ENCODE measurements at regions not wholly inside any gene's neighbourhood (a gene's known extent, or its start where the extent isn't known, plus 50 kb on each side); places are given as distances from the start of the nearest gene placed in this dataset.

GRCh38 chr1:238639861-238640260 lies 746.5 kb upstream of the CHRM3 start:
- Histone ChIP-seq H3K9ac (ENCODE audit: low read depth in 1 of 2, low read length in 2 of 2) (no peak overlapping the region), H3K9me3 (ENCODE audit: control insufficient read depth in 4 of 4, low read length in 3 of 4) (no peaks in the 10 kb centered on the region), H3K4me1 (ENCODE audit: control insufficient read depth in 4 of 4, insufficient read depth in 4 of 4, low read length in 3 of 4) (no peaks in the 10 kb centered on the region), H3K36me3 (ENCODE audit: control insufficient read depth in 4 of 4, insufficient read depth in 3 of 4, low read depth in 1 of 4, low read length in 3 of 4) (no peaks in the 10 kb centered on the region), H3K27me3 (ENCODE audit: control insufficient read depth in 4 of 4, insufficient read depth in 4 of 4, low read length in 3 of 4) (no peaks in the 10 kb centered on the region), H3K27ac (ENCODE audit: low read depth in 1 of 2, low read length in 2 of 2) (no peak overlapping the region), H3K4me3 (ENCODE audit: low read depth in 1 of 3, low read length in 3 of 3) (no peak overlapping the region)
- DNase-seq (ENCODE audit: low spot score) = no peak
- TF ChIP-seq HNF4A (conservative IDR thresholded peaks at IDR 0.05) = no peak
- TF ChIP-seq CTCF (IDR thresholded peaks at IDR 0.05; ENCODE audit: low read depth, low read length, missing input control) = no peak
- TF ChIP-seq RAD21 (IDR thresholded peaks at IDR 0.05) = no peak
- no peak for TF ChIP-seq GABPA (IDR thresholded peaks at IDR 0.05 in 1 of 2, conservative IDR thresholded peaks at IDR 0.05 in 1 of 2)
- TF ChIP-seq ZBTB33 (IDR thresholded peaks at IDR 0.05) = no peak
- TF ChIP-seq FOXA2 (IDR thresholded peaks at IDR 0.05) = no peak
- TF ChIP-seq MAX (IDR thresholded peaks at IDR 0.05) = no peak

GRCh38 chr1:238628110-238628509 lies 737.4 kb upstream of the ZP4 start:
- Histone ChIP-seq H3K27me3 (ENCODE audit: control insufficient read depth in 4 of 4, insufficient read depth in 4 of 4, low read length in 3 of 4) (no peaks in the 10 kb centered on the region), H3K4me3 (ENCODE audit: low read depth in 1 of 3, low read length in 3 of 3) (no peak overlapping the region), H3K9ac (ENCODE audit: low read depth in 1 of 2, low read length in 2 of 2) (no peak overlapping the region), H3K9me3 (ENCODE audit: control insufficient read depth in 4 of 4, low read length in 3 of 4) (no peaks in the 10 kb centered on the region), H3K27ac (ENCODE audit: low read depth in 1 of 2, low read length in 2 of 2) (no peak overlapping the region), H3K36me3 (ENCODE audit: control insufficient read depth in 4 of 4, insufficient read depth in 3 of 4, low read depth in 1 of 4, low read length in 3 of 4) (no peaks in the 10 kb centered on the region), H3K4me1 (ENCODE audit: control insufficient read depth in 4 of 4, insufficient read depth in 4 of 4, low read length in 3 of 4) (no peaks in the 10 kb centered on the region)
- TF ChIP-seq JUND (IDR thresholded peaks at IDR 0.05) (no peak), ZBTB33 (IDR thresholded peaks at IDR 0.05) (no peak), FOXA1 (IDR thresholded peaks at IDR 0.05) (no peak), HNF4G (IDR thresholded peaks at IDR 0.05) (no peak), RAD21 (IDR thresholded peaks at IDR 0.05) (no peak), GABPA (IDR thresholded peaks at IDR 0.05 in 1 of 2, conservative IDR thresholded peaks at IDR 0.05 in 1 of 2) (no peak), HNF4A (conservative IDR thresholded peaks at IDR 0.05) (no peak), TAF1 (conservative IDR thresholded peaks at IDR 0.05) (no peak), SP1 (IDR thresholded peaks at IDR 0.05) (no peak), RXRA (IDR thresholded peaks at IDR 0.05) (no peak), MAX (IDR thresholded peaks at IDR 0.05) (no peak), YY1 (IDR thresholded peaks at IDR 0.05) (no peak), ATF3 (IDR thresholded peaks at IDR 0.05) (no peak), NR2F2 (IDR thresholded peaks at IDR 0.05) (no peak), CTCF (IDR thresholded peaks at IDR 0.05; ENCODE audit: low read depth, low read length, missing input control) (no peak)
- WGBS = 50% methylated on average over 2 of the region's 2 CpGs
- no peak for DNase-seq (ENCODE audit: low spot score)
